ENCODE measurements at regions not wholly inside any gene's neighbourhood (a gene's known extent, or its start where the extent isn't known, plus 50 kb on each side); places are given as distances from the start of the nearest gene placed in this dataset.

- H3K27ac Mint-ChIP-seq (ENCODE audit: unreplicated experiment) = peak overlapping the region; percentile 16
- peak overlapping the region; percentile 23 for H3K4me3 Mint-ChIP-seq (ENCODE audit: unreplicated experiment)
Measured at GRCh38 chr14:76974365-76974764, 54.1 kb downstream of the IRF2BPL start.

GRCh38 chr14:76971549-76971948 lies 57.0 kb downstream of the IRF2BPL start:
- no peak for TF ChIP-seq CTCF (IDR thresholded peaks at IDR 0.05; ENCODE audit: partially characterized antibody, unreplicated experiment)
- H3K9me3 Mint-ChIP-seq (ENCODE audit: unreplicated experiment) = no peaks in the 10 kb centered on the region
- DNase-seq = no peak
- no peaks in the 10 kb centered on the region for H3K27me3 Mint-ChIP-seq (ENCODE audit: unreplicated experiment)
- no peak overlapping the region for H3K4me3 Mint-ChIP-seq (ENCODE audit: unreplicated experiment)
- H3K27ac Mint-ChIP-seq (ENCODE audit: unreplicated experiment) = no peak overlapping the region
- H3K4me1 Mint-ChIP-seq (ENCODE audit: low read depth, unreplicated experiment) = peaks cover 7% of the 10 kb centered on the region
- H3K36me3 Mint-ChIP-seq (ENCODE audit: unreplicated experiment) = no peaks in the 10 kb centered on the region

More at GRCh38 chr14:76974365-76974764, 54.1 kb downstream of the IRF2BPL start:
- H3K36me3 Mint-ChIP-seq (ENCODE audit: unreplicated experiment) = no peaks in the 10 kb centered on the region
- H3K4me1 Mint-ChIP-seq (ENCODE audit: low read depth, unreplicated experiment) = peaks cover 5% of the 10 kb centered on the region
- TF ChIP-seq CTCF (IDR thresholded peaks at IDR 0.05; ENCODE audit: partially characterized antibody, unreplicated experiment) = no peak
- no peak for DNase-seq
- no peaks in the 10 kb centered on the region for H3K9me3 Mint-ChIP-seq (ENCODE audit: unreplicated experiment)
- H3K27me3 Mint-ChIP-seq (ENCODE audit: unreplicated experiment) = no peaks in the 10 kb centered on the region

GRCh38 chr14:76968621-76969063 lies 59.9 kb downstream of the IRF2BPL start:
- Mint-ChIP-seq H3K4me1 (ENCODE audit: low read depth, unreplicated experiment) (peaks cover 8% of the 10 kb centered on the region), H3K4me3 (ENCODE audit: unreplicated experiment) (no peak overlapping the region), H3K27me3 (ENCODE audit: unreplicated experiment) (peaks cover 1% of the 10 kb centered on the region), H3K36me3 (ENCODE audit: unreplicated experiment) (no peaks in the 10 kb centered on the region), H3K27ac (ENCODE audit: unreplicated experiment) (no peak overlapping the region), H3K9me3 (ENCODE audit: unreplicated experiment) (no peaks in the 10 kb centered on the region)
- no peak for DNase-seq
- TF ChIP-seq CTCF (IDR thresholded peaks at IDR 0.05; ENCODE audit: partially characterized antibody, unreplicated experiment) = no peak

- peaks cover 5% of the 10 kb centered on the region for H3K9me3 Mint-ChIP-seq (ENCODE audit: unreplicated experiment)
- no peaks in the 10 kb centered on the region for H3K36me3 Mint-ChIP-seq (ENCODE audit: unreplicated experiment)
- TF ChIP-seq CTCF (IDR thresholded peaks at IDR 0.05; ENCODE audit: partially characterized antibody, unreplicated experiment) = no peak
- H3K27ac Mint-ChIP-seq (ENCODE audit: unreplicated experiment) = no peak overlapping the region
- H3K4me1 Mint-ChIP-seq (ENCODE audit: low read depth, unreplicated experiment) = peaks cover 8% of the 10 kb centered on the region
- no peak for DNase-seq
- H3K4me3 Mint-ChIP-seq (ENCODE audit: unreplicated experiment) = no peak overlapping the region
- peaks cover 1% of the 10 kb centered on the region for H3K27me3 Mint-ChIP-seq (ENCODE audit: unreplicated experiment)
Measured at GRCh38 chr14:76967788-76968187, 60.7 kb downstream of the IRF2BPL start.

GRCh38 chr14:76965232-76965631 lies 63.3 kb downstream of the IRF2BPL start:
- TF ChIP-seq CTCF (IDR thresholded peaks at IDR 0.05; ENCODE audit: partially characterized antibody, unreplicated experiment) = no peak
- Mint-ChIP-seq H3K4me1 (ENCODE audit: low read depth, unreplicated experiment) (peaks cover 18% of the 10 kb centered on the region), H3K4me3 (ENCODE audit: unreplicated experiment) (peak overlapping the region; percentile 3), H3K27ac (ENCODE audit: unreplicated experiment) (peak overlapping the region; percentile 48), H3K9me3 (ENCODE audit: unreplicated experiment) (peaks cover 6% of the 10 kb centered on the region), H3K36me3 (ENCODE audit: unreplicated experiment) (no peaks in the 10 kb centered on the region), H3K27me3 (ENCODE audit: unreplicated experiment) (peaks cover 2% of the 10 kb centered on the region)
- DNase-seq = no peak

Data from glutamatergic neuron (in vitro differentiated cells).